Vagina (tissue), 2 donors: ENCODE measurements at regions not wholly inside any gene's neighbourhood (a gene's known extent, or its start where the extent isn't known, plus 50 kb on each side); places are given as distances from the start of the nearest gene placed in this dataset.

ENCODE experiments used
- DNase-seq, 2 donors: peaks; one replicate each; pipeline ENCODE4 v3.0.0-alpha.2; 2017; ENCODE audit errors: extremely low spot score in 2 of 2
- H3K27ac ChIP-seq: fragments of 200-600 bp; sonication (generic); one replicate; pipeline ENCODE4 v1.5.1; 2019
- H3K27me3 ChIP-seq: fragments of 200-600 bp; sonication (generic); one replicate; pipeline ENCODE4 v1.5.1; 2019
- H3K36me3 ChIP-seq, 2 donors: fragments of 200-600 bp; sonication (generic); one replicate each; pipeline ENCODE4 v1.5.1; 2017 to 2019
- H3K4me1 ChIP-seq: fragments of 200-600 bp; sonication (generic); one replicate; pipeline ENCODE4 v1.5.1; 2019
- H3K4me3 ChIP-seq, 2 donors: fragments of 200-600 bp; sonication (generic); 1 replicate in 1 of 2; 2 replicates in 1 of 2; pipeline ENCODE4 v1.5.1; 2016 to 2019
- H3K9me3 ChIP-seq: fragments of 200-600 bp; sonication (generic); one replicate; pipeline ENCODE4 v1.5.1; 2019
- CTCF ChIP-seq, 3 experiments: fragments of 450-650 bp in 2 of 3; fragments of 200-600 bp in 1 of 3; sonication (generic) in 1 of 3; IDR thresholded peaks; one replicate each; pipeline ENCODE4 v1.5.1; 2017 to 2019; ENCODE audit warnings: antibody characterized with exemption in 3 of 3, mild to moderate bottlenecking in 2 of 3, moderate library complexity in 2 of 3
- POLR2A ChIP-seq, 2 donors: fragments of 450-650 bp; IDR thresholded peaks; one replicate each; pipeline ENCODE4 v1.6.1; 2017; ENCODE audit warnings: antibody characterized with exemption in 2 of 2, mild to moderate bottlenecking in 2 of 2, moderate library complexity in 2 of 2
- POLR2AphosphoS5 ChIP-seq, 2 donors: sonication (generic); formaldehyde crosslinking; IDR thresholded peaks; one replicate each; pipeline ENCODE4 v1.9.0; 2017; ENCODE audit warnings: antibody characterized with exemption in 2 of 2, mild to moderate bottlenecking in 2 of 2, low read depth in 1 of 2; ENCODE audit not compliant: insufficient read depth in 1 of 2
- intact Hi-C: fragments of 100-400 bp; cut with DNase I; formaldehyde crosslinking; loops from one replicate; pipeline ENCODE4 v1.15.1; 2023

- H3K36me3 ChIP-seq, result no peaks in the 10 kb centered on the region
- H3K4me3 ChIP-seq, result no peak overlapping the region
- no peaks in the 10 kb centered on the region for H3K27me3 ChIP-seq
- H3K27ac ChIP-seq, result no peak overlapping the region
- H3K9me3 ChIP-seq, result no peaks in the 10 kb centered on the region
- peaks cover 13% of the 10 kb centered on the region for H3K4me1 ChIP-seq
- TF ChIP-seq POLR2AphosphoS5 (IDR thresholded peaks at IDR 0.05; ENCODE audit: insufficient read depth in 1 of 2, low read depth in 1 of 2) (no peak), CTCF (IDR thresholded peaks at IDR 0.05) (no peak), POLR2A (IDR thresholded peaks at IDR 0.05) (no peak)
- intact Hi-C loops, result no loop called here
- DNase-seq, result no peak
Observed at GRCh38 chr5:130287438-130287837, 383.2 kb downstream of the CHSY3 start.

GRCh38 chr5:130286971-130287370, 382.7 kb downstream of the CHSY3 start:
- H3K4me1 ChIP-seq, result peaks cover 15% of the 10 kb centered on the region
- no peak overlapping the region for H3K4me3 ChIP-seq
- no peaks in the 10 kb centered on the region for H3K27me3 ChIP-seq
- DNase-seq, result no peak
- no peak overlapping the region for H3K27ac ChIP-seq
- no peaks in the 10 kb centered on the region for H3K36me3 ChIP-seq
- no peaks in the 10 kb centered on the region for H3K9me3 ChIP-seq
- TF ChIP-seq POLR2A (IDR thresholded peaks at IDR 0.05) (no peak), CTCF (IDR thresholded peaks at IDR 0.05) (no peak)
- intact Hi-C loops, result no loop called here

- H3K4me3 ChIP-seq, result no peak overlapping the region
- H3K27me3 ChIP-seq, result no peaks in the 10 kb centered on the region
- TF ChIP-seq POLR2AphosphoS5 (IDR thresholded peaks at IDR 0.05; ENCODE audit: insufficient read depth in 1 of 2, low read depth in 1 of 2), result no peak
- no peak for TF ChIP-seq POLR2A (IDR thresholded peaks at IDR 0.05)
- TF ChIP-seq CTCF (IDR thresholded peaks at IDR 0.05), result no peak
- H3K36me3 ChIP-seq, result no peaks in the 10 kb centered on the region
- no peaks in the 10 kb centered on the region for H3K9me3 ChIP-seq
- intact Hi-C loops, result no loop called here
- H3K4me1 ChIP-seq, result peaks cover 18% of the 10 kb centered on the region
- DNase-seq, result no peak
- H3K27ac ChIP-seq, result no peak overlapping the region
Observed at GRCh38 chr5:130282049-130282448, 377.8 kb downstream of the CHSY3 start.

GRCh38 chr5:130280528-130281217, 376.4 kb downstream of the CHSY3 start:
- no peak for TF ChIP-seq POLR2A (IDR thresholded peaks at IDR 0.05)
- no peak for TF ChIP-seq CTCF (IDR thresholded peaks at IDR 0.05)
- TF ChIP-seq POLR2AphosphoS5 (IDR thresholded peaks at IDR 0.05; ENCODE audit: insufficient read depth in 1 of 2, low read depth in 1 of 2), result no peak
- intact Hi-C loops, result no loop called here

GRCh38 chr5:130279386-130279785, 375.1 kb downstream of the CHSY3 start:
- Histone ChIP-seq H3K4me1 (peaks cover 18% of the 10 kb centered on the region), H3K4me3 (no peak overlapping the region), H3K27me3 (no peaks in the 10 kb centered on the region), H3K27ac (no peak overlapping the region), H3K9me3 (no peaks in the 10 kb centered on the region), H3K36me3 (no peaks in the 10 kb centered on the region)
- intact Hi-C loops, result no loop called here
- TF ChIP-seq CTCF (IDR thresholded peaks at IDR 0.05) (no peak), POLR2A (IDR thresholded peaks at IDR 0.05) (no peak), POLR2AphosphoS5 (IDR thresholded peaks at IDR 0.05; ENCODE audit: insufficient read depth in 1 of 2, low read depth in 1 of 2) (no peak)
- no peak for DNase-seq

More at GRCh38 chr5:130280528-130281217, 376.4 kb downstream of the CHSY3 start:
- H3K27ac ChIP-seq, result no peak overlapping the region
- H3K36me3 ChIP-seq, result no peaks in the 10 kb centered on the region
- no peak overlapping the region for H3K4me3 ChIP-seq
- no peaks in the 10 kb centered on the region for H3K27me3 ChIP-seq
- no peak for DNase-seq
- H3K4me1 ChIP-seq, result peaks cover 18% of the 10 kb centered on the region
- no peaks in the 10 kb centered on the region for H3K9me3 ChIP-seq
